T-helper 2 cell treated with Interferon-gamma antibody and Interleukin-4, amounts not matched to agents 100 ng/mL and 5 ng/mL, for 36 hours (primary cell): ENCODE measurements at regions not wholly inside any gene's neighbourhood (a gene's known extent, or its start where the extent isn't known, plus 50 kb on each side); places are given as distances from the start of the nearest gene placed in this dataset.
"Not testable (repeated sequence)": the region's sequence is repeated elsewhere in the genome, so short reads cannot be mapped to it uniquely, and the experiment has no call there.

Experiments used
- intact Hi-C: fragments of 100-400 bp; cut with micrococcal nuclease; formaldehyde crosslinking; loops from one replicate; pipeline ENCODE4 v1.15.1; 2023

DNA sequence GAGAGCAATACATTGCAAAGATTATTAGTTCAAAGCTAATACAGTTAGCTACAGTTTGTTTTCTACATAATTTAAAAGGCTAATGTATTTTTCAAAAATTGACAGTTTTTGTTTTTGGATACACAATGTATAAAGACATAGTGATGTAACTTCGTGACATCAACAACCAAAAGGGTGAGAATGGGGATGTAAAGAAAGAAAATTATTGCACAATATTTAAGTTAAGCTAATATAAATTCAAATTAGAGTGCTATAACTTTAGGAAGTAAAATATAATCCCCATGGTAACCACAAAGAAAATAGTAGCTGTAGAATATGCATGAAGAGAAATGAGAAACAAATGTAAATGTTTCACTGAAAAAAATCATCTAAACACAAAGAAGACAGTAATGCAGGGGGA lies 334.4 kb upstream of the DEPDC1 start:
- intact Hi-C loops: no loop called here

DNA sequence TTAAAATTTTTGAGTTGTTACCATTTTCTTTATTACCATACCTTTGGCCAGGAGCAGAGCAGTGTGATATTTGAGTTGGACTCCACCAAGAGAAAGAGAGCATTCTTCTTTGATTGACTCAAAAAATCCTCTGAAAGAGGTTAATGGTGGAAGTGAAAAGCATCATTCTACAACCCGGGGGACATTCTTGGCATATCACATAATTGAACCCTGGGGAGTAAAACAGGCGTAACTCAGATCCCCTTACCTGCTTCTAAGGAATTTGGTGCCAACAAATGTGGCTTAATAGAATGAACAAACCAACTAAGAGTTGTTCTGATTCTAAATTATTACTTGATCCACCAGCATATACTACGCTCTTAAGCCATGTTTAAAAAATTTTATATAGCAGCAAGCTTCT lies 351.1 kb upstream of the DEPDC1 start:
- intact Hi-C loops: no loop called here

DNA sequence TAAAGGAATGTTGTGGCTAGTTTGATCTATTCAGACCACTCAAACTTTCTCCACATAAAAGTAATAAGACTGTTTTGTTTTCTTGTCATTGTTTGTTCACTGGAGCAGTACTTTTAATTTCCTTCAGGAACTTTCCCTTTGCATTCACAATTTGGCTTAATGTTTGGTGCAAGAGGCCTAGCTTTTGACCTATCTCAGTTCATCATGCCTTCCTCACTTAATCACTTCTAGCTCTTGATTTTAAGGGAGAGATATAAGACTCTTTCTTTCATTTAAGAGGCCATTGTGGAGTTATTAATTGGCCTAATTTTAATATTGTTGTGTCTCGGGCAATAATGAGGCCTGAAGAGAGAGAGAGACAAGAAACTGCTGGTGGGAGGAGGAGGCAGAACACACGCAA lies 371.7 kb upstream of the DEPDC1 start:
- intact Hi-C loops: no loop called here

DNA sequence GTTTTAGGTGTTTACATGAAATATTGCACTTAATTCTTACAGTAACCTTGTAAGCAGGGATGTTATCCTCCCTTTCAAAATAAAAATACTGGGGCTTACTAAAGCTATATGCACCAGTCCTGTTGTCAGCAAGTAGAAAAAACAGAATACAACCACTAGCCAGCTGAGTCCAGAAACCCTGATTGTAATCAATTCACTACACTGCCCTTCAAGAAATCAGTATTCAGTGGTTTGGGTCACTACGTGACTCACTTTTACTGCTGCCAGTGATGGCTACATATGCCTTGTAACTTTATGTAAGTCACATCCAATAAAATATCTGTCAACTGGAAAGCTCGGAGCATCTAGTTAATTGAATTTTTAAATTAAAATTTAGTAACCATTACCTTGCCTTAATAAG lies 376.3 kb upstream of the DEPDC1 start:
- intact Hi-C loops: no loop called here

DNA sequence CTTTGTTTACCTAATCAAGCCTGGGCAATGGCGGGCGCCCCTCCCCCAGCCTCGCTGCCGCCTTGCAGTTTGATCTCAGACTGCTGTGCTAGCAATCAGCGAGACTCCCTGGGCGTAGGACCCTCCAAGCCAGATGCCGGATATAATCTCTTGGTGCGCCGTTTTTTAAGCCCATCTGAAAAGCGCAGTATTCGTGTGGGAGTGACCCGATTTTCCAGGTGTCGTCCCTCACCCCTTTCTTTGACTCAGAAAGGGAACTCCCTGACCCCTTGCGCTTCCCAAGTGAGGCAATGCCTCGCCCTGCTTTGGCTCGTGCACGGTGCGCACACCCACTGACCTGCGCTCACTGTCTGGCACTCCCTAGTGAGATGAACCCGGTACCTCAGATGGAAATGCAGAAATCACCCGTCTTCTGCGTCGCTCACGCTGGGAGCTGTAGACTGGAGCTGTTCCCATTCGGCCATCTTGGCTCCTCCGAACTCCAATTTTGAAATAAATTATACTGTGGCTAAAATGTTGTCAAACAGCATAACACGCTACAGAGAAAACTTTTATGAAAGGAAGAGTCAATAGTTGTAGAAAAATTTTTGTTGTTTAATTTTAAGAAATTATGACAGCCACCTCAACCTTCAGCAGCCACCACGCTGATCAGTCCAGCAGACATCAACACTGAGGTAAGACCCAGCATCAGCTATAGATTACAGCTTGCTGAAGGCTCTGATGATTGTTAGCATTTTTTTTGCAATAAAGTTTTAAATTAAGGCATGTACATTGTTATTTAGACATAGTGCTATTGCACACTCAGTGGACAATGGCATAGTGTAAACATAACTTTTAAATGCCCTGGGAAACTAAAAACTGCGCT lies 384.7 kb upstream of the DEPDC1 start:
- intact Hi-C loops: not testable (repeated sequence)

DNA sequence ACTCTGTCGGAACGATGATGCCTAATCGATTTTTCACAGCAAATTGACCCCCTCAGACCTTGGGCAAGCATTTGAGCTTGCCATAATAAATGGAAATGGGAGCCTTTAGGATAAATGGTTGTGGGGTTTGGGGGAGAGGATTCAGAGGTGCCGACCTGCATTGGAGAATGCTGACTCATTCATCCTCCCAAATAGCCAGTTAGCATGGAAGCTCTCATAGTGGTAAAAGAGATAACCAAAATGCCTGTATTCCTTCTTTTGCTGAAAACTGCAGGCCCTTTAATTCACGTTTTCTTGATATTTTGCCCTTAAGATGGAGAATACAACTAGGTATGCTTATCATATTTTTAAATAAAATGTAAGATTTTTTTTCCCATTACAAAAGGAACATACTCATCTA lies 392.6 kb upstream of the DEPDC1 start:
- intact Hi-C loops: no loop called here

DNA sequence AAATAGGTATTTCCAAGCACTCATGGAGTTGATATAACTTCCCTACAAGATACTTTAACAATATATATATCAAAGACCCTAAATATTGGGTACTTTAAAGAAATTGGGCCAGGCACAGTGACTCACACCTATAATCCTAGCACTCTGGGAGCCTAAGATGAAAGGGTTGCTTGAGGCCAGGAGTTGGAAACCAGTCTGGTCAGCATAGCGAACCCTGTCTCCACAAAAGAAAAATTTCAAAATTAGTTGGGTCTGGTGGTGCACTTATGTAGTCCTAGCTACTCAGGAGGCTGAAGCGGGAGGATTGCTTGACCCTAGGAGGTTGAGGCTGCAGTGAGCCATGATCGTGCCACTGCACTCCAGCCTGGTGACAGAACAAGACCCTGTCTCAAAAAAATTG lies 393.9 kb upstream of the DEPDC1 start:
- intact Hi-C loops: no loop called here

DNA sequence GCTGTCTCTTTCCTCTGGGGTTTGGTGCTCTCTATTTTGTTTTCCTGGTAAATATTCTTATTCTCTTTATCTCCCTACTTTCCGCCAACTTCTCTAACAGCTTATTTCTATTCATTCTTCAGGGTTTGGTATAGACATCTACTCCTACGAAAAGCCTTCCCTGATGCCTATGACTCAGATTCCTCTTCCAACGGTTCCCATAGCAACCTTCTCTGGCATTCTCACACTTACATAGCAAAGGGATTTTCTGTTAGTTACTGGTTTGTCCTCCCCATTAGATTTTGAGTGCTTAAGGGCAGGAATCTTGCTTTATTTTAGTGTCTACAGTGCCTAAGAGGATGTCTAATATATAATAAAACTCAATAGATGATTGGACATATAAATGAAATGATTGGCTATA lies 407.6 kb upstream of the DEPDC1 start:
- intact Hi-C loops: no loop called here

DNA sequence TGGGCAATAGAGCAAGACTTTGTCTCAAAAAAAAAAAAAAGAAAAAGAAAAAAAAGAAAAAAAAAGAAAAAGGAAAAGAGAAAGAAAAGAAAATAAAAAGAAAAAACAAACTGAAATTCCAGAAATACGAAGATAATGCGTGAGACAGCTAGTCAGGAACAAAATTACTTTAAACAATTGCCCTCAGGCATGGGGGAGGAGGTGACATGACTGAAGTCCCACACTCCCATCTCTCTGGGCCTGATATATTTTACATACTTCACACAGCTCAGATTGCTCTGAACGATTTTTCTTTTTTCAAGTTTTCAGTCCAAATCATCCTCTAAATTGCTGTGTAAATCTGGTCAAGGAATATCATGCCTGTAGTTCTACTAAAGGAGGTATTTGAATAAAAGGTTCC lies 409.5 kb upstream of the DEPDC1 start:
- intact Hi-C loops: no loop called here

DNA sequence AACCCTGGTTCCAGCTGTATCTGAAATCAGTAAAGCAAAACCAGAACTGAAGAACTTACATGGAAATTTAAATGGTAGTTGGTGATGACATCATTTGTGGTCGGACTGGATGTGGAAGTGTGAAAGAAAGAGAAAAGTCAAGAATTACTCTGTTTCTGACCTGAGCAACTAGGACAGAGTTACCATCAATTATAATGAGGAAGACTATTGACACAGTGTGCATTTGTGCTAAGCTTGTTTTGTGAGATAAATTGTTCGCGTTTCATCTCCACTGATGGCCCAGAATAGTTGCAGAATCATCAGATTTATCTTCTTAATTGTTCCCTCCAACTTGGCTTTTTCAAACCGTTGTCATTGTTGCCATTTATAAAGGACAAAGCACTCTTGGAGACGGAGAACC lies 410.6 kb upstream of the DEPDC1 start:
- intact Hi-C loops: no loop called here

DNA sequence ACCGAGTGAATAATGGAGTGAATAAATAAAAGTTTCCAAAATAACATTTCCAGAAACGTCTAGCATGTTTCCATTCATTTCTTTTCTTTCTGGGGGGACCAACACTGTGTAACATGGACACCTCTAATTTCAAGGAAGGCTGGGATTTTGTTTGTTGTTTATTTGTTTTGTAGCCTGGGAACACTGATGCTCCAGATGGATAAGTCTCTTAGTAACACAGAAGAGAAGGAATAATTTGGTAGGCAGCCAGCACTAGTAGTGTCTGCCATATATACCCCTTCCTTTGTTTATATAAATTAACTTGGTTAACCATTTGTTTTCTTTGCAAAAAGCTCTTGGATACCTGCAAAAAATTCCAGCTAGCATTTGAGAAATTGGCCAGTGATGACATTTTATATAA lies 411.4 kb upstream of the DEPDC1 start:
- intact Hi-C loops: no loop called here

DNA sequence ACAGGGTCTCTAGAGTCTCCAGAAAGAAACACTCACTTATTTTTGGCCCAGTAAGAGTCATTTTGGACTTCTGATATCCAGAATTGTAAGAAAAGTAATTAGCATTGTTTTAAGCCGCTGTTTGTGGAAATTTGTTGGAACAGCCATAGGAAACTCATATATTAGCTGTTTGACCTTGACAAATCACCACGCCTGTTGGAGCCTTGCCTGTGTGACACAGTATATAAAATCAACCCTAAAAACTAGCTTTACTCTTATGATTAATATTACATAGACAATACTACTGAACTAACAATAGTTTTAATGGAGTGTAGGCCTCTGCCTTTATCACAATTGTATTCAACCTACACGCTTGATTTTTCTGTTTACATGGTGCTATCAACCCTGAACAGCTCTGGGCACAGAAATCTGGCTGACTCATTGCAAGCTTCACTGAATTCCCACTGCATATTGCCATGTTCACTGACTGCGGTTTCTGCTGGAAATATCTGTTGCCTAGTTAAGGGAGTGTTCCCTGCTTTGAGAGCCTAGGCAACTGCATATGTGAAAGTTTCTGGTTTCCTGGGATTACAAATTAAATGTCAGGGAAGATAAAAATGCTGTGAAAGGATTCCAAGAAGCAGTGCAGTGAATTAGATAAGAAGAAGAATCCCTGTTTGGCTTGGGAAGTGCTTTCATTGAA lies 419.5 kb upstream of the DEPDC1 start:
- intact Hi-C loops: no loop called here

DNA sequence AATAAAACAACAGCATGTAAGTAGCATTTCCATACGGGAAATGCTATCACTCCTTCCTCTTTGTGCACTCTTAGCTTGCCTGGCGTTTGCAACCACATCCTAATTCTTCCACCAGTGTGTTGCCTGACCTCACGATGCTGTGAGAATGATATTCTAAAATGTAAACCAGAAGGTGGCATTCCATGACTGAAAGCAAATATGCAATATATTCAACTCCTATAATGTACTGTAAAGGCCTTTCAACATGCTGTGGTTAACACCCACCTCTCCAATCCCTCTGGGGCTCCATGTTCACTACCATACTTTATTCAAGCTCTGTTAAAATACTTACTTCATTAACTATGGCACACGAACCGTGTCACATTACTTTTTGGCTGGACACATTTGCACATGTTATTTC lies 420.6 kb upstream of the DEPDC1 start:
- intact Hi-C loops: no loop called here

DNA sequence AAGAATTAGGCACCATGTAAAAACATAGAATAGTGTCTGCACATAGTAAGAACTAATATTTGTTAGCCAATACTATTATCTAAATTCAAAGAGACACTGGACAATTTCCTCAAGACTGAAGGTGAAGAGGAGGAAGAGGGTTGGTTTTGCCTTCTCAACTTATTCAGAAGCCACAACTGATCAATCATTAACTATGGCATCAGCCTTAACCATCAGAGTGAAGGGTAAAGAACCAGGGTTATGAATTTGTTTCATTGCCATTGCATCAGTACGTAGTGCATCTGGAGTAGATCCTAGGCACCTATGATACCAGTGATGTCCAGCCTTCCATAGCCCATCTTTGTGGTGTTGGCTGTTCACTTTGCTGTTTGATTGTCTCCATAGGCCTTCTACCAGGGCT lies 421.7 kb upstream of the DEPDC1 start:
- intact Hi-C loops: no loop called here

DNA sequence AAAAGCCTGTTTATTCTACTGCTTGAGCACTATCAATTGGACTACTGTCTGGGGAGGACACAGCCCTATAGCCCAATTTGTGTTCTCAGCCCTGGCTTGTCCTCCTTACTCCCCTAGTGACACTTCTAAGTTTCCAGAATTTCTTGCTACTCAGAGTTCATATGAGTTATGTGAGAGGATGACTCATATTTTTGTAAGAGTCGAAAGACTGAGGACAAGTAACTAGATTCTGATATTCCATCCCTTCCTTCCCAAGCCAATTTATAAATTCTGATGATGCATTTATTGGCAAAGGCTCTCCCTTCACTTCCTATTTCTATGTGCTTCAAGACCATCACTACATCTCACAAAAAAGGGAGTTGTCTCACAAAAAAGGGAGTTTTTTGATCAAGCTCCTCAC lies 422.2 kb upstream of the DEPDC1 start:
- intact Hi-C loops: no loop called here

DNA sequence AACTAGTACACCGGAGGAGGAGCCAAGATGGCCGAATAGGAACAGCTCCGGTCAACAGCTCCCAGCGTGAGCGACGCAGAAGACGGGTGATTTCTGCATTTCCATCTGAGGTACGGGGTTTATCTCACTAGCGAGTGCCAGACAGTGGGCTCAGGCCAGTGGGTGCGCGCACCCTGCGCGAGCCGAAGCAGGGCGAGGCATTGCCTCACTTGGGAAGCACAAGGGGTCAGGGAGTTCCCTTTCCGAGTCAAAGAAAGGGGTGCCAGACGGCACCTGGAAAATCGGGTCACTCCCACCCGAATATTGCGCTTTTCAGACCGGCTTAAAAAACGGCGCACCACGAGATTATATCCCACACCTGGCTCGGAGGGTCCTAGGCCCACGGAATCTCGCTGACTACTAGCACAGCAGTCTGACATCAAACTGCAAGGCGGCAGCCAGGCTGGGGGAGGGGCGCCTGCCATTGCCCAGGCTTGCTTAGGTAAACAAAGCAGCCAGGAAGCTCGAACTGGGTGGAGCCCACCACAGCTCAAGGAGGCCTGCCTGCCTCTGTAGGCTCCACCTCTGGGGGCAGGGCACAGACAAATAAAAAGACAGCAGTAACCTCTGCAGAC lies 426.7 kb upstream of the DEPDC1 start:
- intact Hi-C loops: not testable (repeated sequence)

DNA sequence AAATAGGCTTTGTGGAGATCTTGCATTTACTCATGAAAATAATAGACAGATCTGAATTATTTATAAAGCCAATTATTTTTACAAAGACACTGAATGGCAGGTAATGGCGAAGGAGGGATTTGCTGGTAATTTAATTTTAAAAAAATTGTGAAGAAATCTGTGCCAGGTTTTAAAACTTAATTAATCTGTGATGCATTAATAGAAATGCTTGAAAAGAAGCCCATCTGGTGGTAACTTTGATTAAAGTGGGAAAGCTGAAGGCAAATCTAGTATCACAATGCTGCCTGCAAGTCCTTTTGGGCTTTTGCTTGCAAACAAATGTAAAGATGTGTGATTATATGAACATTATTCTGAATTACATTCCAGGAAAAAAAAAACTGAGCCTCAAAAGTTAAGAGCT lies 433.2 kb upstream of the DEPDC1 start:
- intact Hi-C loops: no loop called here

DNA sequence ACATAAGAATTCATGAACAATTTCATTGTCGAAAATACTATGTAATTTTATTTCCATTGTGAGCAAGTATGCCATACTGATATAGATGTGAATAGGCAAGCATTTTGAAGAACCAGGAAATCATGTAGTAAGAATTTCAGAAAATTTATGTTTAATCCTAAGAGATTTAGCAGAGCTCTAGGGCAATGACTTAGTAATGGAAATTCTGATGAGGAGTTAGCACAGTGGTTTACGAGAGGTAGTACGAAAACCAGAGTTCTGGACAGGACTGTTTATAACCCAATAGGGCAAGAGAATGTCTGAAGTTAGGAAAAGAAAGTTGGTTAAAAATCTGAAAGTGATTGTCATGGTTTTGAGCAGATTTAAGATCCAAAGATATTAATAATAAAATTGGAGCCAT lies 439.6 kb upstream of the DEPDC1 start:
- intact Hi-C loops: no loop called here

DNA sequence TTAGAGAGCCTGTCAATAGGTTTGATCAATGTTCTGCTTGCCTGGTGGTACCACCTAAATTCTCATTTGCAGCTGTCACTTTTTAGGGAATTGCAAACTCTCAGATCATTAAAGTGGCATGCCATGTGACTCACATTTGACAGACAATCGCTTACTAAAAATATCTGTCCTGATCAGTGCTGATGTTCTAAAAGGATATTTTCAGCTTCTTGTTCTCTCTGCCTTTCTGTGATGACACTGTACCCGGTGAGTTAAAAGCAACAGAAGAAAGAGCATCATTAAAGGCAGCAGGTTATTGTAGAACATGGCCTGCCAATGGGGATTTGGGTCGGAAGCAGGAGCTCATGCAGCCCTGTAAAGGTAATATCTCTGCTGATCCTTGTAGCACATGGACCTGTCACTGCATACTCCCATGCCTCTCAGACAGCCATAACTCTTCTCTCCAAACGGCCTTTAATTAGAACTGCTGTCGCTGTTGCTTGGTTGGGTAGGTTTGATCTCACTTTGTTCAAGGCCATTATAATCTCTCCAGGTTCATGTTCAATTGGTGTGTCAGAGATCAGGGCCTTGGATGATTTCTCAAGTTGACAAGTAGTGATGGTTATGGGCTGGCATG lies 441.3 kb upstream of the DEPDC1 start:
- intact Hi-C loops: no loop called here

DNA sequence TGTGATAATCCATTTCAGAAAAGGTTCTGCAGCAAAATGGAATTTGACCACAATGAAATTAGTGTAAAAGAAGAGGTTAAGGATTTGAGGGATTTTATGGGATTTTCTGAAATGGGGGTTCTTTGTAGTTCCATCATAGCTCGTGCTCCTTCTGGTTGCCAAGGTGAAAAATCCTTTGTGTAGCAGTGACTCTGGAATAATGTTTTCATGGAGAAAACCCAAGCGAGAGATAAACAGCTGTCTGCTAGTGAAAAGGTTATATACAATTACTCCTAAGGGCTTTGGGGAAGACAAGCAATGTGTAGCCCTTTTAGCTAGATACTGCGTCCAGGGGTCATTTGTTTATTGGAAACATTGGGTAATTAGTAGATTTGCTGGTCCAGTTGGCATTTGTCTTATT lies 453.2 kb upstream of the DEPDC1 start:
- intact Hi-C loops: no loop called here

DNA sequence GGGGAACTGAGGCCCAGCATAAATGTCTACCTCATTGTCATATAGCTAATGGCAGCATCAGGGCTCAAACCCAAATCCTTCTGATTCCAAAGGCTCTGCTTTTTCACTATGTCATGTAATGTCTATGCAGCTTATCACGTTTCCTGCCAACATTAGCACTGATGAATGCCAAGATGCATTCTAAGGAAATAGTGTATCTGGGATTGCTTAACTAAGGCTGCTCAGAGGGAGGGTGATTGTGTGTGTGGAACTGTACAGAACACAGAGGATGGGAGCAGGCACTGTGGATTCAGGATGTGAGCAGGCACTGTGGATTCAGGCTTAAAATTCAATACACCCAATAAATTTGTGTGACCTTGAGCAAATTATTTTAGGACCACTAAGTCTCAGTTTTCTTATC lies 456.4 kb upstream of the DEPDC1 start:
- intact Hi-C loops: no loop called here

DNA sequence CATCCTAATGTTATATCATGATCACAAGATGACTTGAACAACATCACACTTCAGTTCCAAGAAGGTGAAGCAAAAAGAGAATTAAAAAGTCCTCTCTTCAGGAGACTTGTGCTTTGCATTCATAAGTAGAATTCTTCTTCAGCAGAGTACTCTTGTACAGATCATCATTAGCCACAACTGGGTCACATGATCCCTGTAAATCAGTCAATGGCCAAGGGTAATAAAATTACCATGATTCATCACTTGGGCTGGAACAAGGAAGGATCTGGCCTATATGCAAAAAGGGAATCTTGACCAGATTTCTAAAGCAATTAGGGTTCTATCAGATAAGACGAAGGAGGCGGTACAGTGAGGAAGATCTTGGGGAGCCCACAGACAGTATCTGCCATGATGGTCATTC lies 458.0 kb upstream of the DEPDC1 start:
- intact Hi-C loops: no loop called here
